Osteocyte (in vitro differentiated cells): ENCODE measurements at regions not wholly inside any gene's neighbourhood (a gene's known extent, or its start where the extent isn't known, plus 50 kb on each side); places are given as distances from the start of the nearest gene placed in this dataset.
A peak's percentile ranks its signal among the peaks of the same experiment; 100 is the strongest.

Experiments
- DNase-seq: peaks from one replicate; pipeline ENCODE4 v3.0.0; 2021; ENCODE audit warnings: mixed read lengths; ENCODE audit not compliant: unreplicated experiment; ENCODE audit errors: extremely low spot score
- H3K27ac Mint-ChIP-seq: one replicate; pipeline ENCODE4 v1.8.0; 2021; ENCODE audit warnings: mild to moderate bottlenecking, mixed read lengths; ENCODE audit not compliant: unreplicated experiment
- H3K27me3 Mint-ChIP-seq: one replicate; pipeline ENCODE4 v1.8.0; 2021; ENCODE audit warnings: mixed read lengths; ENCODE audit not compliant: unreplicated experiment
- H3K36me3 Mint-ChIP-seq: one replicate; pipeline ENCODE4 v1.8.0; 2021; ENCODE audit warnings: mixed read lengths; ENCODE audit not compliant: unreplicated experiment
- H3K4me1 Mint-ChIP-seq: one replicate; pipeline ENCODE4 v1.8.0; 2021; ENCODE audit warnings: mixed read lengths; ENCODE audit not compliant: unreplicated experiment
- H3K4me3 Mint-ChIP-seq: one replicate; pipeline ENCODE4 v1.8.0; 2021; ENCODE audit warnings: mild to moderate bottlenecking, moderate library complexity, mixed read lengths; ENCODE audit not compliant: unreplicated experiment
- H3K9me3 Mint-ChIP-seq: one replicate; pipeline ENCODE4 v1.8.0; 2021; ENCODE audit warnings: mixed read lengths; ENCODE audit not compliant: unreplicated experiment
- CTCF ChIP-seq: fragments of 200-600 bp; sonication (generic); IDR thresholded peaks from 2 replicates; pipeline ENCODE4 v1.5.0; 2021; ENCODE audit warnings: antibody characterized with exemption, mild to moderate bottlenecking, moderate library complexity

- H3K4me1 Mint-ChIP-seq = peaks cover 17% of the 10 kb centered on the region
- peaks cover 6% of the 10 kb centered on the region for H3K9me3 Mint-ChIP-seq
- no peaks in the 10 kb centered on the region for H3K36me3 Mint-ChIP-seq
- H3K4me3 Mint-ChIP-seq = no peak overlapping the region
- no peak for DNase-seq
- no peak overlapping the region for H3K27ac Mint-ChIP-seq
- H3K27me3 Mint-ChIP-seq = peaks cover 6% of the 10 kb centered on the region
- no peak for TF ChIP-seq CTCF
These were observed 125.0 kb upstream of the JAG1 start for GRCh38 chr20:10798811-10799210.

DNA sequence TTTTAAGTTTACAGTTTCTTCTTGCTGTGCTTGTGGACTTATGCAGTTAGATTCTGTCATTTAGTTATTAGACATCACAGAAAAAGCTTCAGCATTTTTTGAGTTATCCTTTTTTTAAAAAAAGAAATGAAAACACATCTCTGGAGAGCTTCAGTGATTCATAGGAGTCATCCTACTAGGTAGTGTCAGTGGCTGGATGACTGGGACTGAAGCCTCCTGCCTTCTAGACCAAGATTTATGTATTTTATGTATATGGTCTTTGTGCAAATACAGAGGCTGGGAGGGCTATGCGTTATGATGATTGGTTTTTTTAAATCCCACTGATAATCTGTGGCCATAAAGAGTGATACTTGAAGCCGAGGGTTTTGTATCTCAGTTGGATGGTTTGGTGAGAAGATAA is 125.9 kb upstream of the JAG1 start:
- Mint-ChIP-seq H3K27ac (no peak overlapping the region), H3K9me3 (peaks cover 6% of the 10 kb centered on the region), H3K4me3 (no peak overlapping the region), H3K36me3 (no peaks in the 10 kb centered on the region), H3K4me1 (peaks cover 17% of the 10 kb centered on the region), H3K27me3 (peaks cover 6% of the 10 kb centered on the region)
- TF ChIP-seq CTCF = no peak
- DNase-seq = no peak

DNA sequence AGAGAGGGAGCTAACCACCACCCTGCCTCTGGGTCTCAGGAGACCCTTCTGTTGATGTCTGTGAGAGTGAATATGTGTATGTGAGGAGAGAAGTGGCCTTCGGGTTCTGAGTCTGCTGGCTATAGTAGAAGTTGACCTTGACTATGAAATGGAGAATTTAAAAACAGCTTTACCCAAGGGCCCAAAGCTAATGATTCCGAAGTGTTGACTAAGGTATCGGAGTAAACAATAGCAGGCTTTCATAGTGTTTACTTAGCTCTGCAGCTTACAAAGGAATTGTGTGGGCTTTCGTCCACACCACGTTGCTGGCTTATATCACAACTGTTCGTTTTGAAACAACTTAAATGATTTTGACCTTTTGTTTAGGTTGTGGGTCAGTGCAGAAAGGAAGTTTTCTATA is 126.5 kb upstream of the JAG1 start:
- Mint-ChIP-seq H3K9me3 (peaks cover 6% of the 10 kb centered on the region), H3K4me3 (no peak overlapping the region), H3K4me1 (peaks cover 19% of the 10 kb centered on the region), H3K36me3 (no peaks in the 10 kb centered on the region), H3K27ac (no peak overlapping the region), H3K27me3 (peaks cover 6% of the 10 kb centered on the region)
- no peak for TF ChIP-seq CTCF
- DNase-seq = no peak

- Mint-ChIP-seq H3K27ac (no peak overlapping the region), H3K4me1 (peaks cover 25% of the 10 kb centered on the region), H3K36me3 (no peaks in the 10 kb centered on the region), H3K4me3 (no peak overlapping the region), H3K9me3 (peaks cover under 1% of the 10 kb centered on the region), H3K27me3 (no peaks in the 10 kb centered on the region)
- DNase-seq = no peak
- no peak for TF ChIP-seq CTCF
These were observed 128.4 kb upstream of the JAG1 start for GRCh38 chr20:10802236-10802635.

DNA sequence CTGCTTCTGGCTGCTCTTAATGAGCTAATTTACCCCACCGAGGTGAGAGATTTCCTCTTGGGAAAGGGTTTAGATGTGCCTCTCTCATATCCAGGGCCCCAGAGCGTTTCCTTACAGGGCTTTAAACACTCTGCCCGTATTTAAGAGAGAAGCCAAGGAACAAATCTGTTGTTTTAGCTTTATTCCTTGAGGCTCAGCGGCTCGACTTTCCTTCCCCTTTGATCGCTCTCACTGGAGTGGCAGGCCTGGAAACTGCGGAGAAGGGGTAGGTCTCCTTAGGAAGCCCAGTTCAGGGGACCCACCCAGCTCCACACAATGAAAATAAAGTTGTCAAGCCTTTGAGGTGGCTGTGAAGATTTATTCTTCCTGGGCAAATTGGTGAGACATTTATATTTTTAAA is 132.0 kb upstream of the JAG1 start:
- peaks cover 23% of the 10 kb centered on the region for H3K4me1 Mint-ChIP-seq
- H3K27ac Mint-ChIP-seq = peak overlapping the region; percentile 52
- H3K9me3 Mint-ChIP-seq = no peaks in the 10 kb centered on the region
- no peaks in the 10 kb centered on the region for H3K27me3 Mint-ChIP-seq
- DNase-seq = no peak
- H3K4me3 Mint-ChIP-seq = no peak overlapping the region
- H3K36me3 Mint-ChIP-seq = no peaks in the 10 kb centered on the region
- TF ChIP-seq CTCF = no peak
